ENCODE measurements at regions not wholly inside any gene's neighbourhood (a gene's known extent, or its start where the extent isn't known, plus 50 kb on each side); places are given as distances from the start of the nearest gene placed in this dataset.

DNA sequence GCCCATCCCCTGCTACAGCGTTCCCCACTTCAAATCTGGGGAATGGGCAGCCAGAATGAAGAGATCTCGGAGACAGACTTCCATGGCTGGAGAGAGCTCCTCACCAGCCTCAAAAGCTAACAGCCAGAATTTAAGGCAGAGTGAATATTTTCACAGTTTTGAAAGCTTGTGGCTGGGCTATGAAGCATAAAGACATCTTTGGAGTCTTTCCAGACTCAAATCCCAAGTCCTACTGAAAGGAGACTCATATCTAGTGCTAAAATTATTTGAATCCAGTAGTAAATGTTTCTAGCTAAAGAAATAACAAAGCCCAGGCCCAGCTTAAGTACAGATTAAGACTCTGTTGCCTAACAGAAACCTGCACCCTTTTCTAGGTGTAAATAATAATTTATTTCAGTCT is 628.4 kb upstream of the ALCAM start:
- Mint-ChIP-seq H3K4me3 (no peak overlapping the region), H3K4me1 (ENCODE audit: low read depth in 2 of 2) (no peaks in the 10 kb centered on the region), H3K27me3 (no peaks in the 10 kb centered on the region), H3K27ac (no peak overlapping the region), H3K36me3 (no peaks in the 10 kb centered on the region), H3K9me3 (peaks cover 10% of the 10 kb centered on the region)
- no peak for ATAC-seq
- DNase-seq (ENCODE audit: low spot score), result no peak

DNA sequence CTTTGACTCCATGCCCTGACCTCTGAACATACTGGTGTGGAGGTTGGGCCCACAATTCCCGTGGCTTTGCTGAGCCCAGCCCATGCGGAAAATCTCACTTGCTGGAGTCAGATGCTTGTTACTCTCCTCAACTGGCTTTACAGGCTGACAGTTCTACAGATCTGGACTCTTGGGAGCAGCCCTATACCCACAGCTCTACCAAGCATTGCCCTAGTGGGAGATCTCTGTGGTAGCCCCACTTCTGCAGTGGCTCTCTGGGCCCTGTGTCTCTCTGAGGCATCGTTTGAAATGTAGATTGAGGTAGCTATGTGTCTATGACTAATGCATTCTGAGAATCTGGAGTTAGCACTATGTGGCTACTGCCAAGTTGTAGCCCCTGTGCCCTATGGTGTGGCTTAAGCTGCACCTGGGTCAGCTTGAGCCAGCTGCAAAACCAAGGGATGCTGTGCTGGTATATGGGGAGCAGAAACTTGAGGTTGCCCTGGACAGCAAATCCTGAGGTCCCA is 625.8 kb upstream of the ALCAM start:
- H3K36me3 Mint-ChIP-seq, result no peaks in the 10 kb centered on the region
- H3K4me1 Mint-ChIP-seq (ENCODE audit: low read depth in 2 of 2), result no peaks in the 10 kb centered on the region
- no peaks in the 10 kb centered on the region for H3K27me3 Mint-ChIP-seq

DNA sequence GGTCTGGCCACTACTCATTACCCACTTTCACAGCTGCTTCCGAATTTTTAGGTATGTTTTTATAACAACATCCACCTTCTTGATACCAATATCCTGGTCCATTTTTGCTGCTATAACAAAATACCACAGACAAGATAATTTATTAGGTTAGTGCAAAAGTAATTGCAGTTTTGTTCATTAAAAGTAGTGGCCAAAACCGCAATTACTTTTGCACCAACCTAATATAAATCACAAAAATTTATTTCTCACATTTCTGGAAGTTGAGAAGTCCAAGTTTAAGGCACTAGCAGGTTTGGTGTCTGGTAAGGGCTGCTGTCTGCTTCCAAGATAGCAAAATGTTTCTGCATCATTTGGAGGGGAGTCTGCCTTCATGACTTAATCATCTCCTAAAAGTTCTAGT is 624.7 kb upstream of the ALCAM start:
- H3K9me3 Mint-ChIP-seq, result peaks cover 10% of the 10 kb centered on the region
- H3K27me3 Mint-ChIP-seq, result no peaks in the 10 kb centered on the region
- H3K4me3 Mint-ChIP-seq, result no peak overlapping the region
- H3K36me3 Mint-ChIP-seq, result no peaks in the 10 kb centered on the region
- ATAC-seq (no peak), DNase-seq (ENCODE audit: low spot score) (no peak)
- no peak overlapping the region for H3K27ac Mint-ChIP-seq
- H3K4me1 Mint-ChIP-seq (ENCODE audit: low read depth in 2 of 2), result no peaks in the 10 kb centered on the region

More for the DNA sequence above, 625.8 kb upstream of the ALCAM start:
- DNase-seq (ENCODE audit: low spot score) (no peak), ATAC-seq (no peak)
- Mint-ChIP-seq H3K9me3 (peaks cover 10% of the 10 kb centered on the region), H3K4me3 (no peak overlapping the region), H3K27ac (no peak overlapping the region)

- H3K4me3 Mint-ChIP-seq, result no peak overlapping the region
- no peaks in the 10 kb centered on the region for H3K4me1 Mint-ChIP-seq (ENCODE audit: low read depth in 2 of 2)
- DNase-seq (ENCODE audit: low spot score) (no peak), ATAC-seq (no peak)
- no peaks in the 10 kb centered on the region for H3K27me3 Mint-ChIP-seq
- no peaks in the 10 kb centered on the region for H3K36me3 Mint-ChIP-seq
- no peak overlapping the region for H3K27ac Mint-ChIP-seq
- H3K9me3 Mint-ChIP-seq, result peaks cover 14% of the 10 kb centered on the region
Measured at GRCh38 chr3:104745313-104745712, 621.4 kb upstream of the ALCAM start.

DNA sequence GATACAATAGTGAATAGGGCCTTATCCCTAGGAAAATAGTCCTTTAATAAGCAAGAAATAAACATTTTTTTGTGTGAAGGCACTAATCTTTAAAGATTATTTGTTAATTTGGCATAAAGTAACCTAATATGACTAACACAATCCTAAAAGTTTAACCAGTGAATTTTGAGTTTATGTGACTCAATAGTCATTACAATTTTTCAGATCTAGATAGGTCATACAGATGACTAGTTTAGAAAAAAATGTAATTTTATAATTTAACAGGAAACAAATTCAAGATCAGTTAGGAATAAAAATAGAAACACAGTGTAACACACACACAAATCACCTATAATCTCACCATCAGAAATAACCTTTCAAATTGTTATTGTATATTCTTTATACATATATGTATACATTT is 620.7 kb upstream of the ALCAM start:
- H3K27me3 Mint-ChIP-seq, result no peaks in the 10 kb centered on the region
- DNase-seq (ENCODE audit: low spot score) (no peak), ATAC-seq (no peak)
- no peaks in the 10 kb centered on the region for H3K4me1 Mint-ChIP-seq (ENCODE audit: low read depth in 2 of 2)
- H3K36me3 Mint-ChIP-seq, result no peaks in the 10 kb centered on the region
- H3K9me3 Mint-ChIP-seq, result peaks cover 18% of the 10 kb centered on the region
- H3K27ac Mint-ChIP-seq, result no peak overlapping the region
- H3K4me3 Mint-ChIP-seq, result no peak overlapping the region

DNA sequence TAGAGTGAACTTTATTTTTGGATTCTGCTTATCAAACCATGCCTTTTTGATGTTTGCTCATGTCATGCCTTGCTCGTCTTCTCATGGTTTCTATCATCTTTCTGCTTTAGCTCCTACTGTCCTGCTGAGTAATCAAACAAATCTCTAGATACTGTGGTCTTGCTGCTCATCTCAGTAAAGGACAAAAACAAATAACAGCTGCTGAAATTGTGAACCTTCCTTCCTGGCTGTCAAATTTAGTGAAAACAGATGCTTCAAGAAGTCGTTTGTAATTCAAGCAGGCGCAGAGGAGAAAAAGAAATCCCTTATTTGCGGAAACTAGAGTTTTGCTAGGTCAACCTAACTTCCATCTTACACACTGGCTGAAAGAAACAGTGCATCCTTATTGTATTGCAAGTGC is 616.1 kb upstream of the ALCAM start:
- no peaks in the 10 kb centered on the region for H3K27me3 Mint-ChIP-seq

DNA sequence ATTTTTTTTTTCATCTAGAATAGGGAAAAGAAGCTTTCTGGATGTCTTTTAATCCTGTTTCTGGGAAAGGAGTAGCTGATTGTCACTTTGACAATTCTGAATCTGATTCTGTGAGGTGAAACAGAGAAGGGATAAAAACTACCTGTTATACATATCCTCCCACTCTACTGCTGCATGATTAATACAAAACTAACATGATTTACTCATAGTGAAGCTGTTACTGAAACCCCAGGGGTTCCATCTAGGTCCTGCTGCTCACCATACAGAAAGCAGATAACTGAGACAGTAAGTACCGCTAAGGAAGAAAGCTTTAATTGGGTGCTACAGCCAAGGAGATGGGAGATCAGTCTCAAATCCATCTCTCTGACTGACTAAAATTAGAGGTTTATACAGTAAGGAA is 610.9 kb upstream of the ALCAM start:
- ATAC-seq, result no peak
- Mint-ChIP-seq H3K27me3 (no peaks in the 10 kb centered on the region), H3K4me1 (ENCODE audit: low read depth in 2 of 2) (no peaks in the 10 kb centered on the region), H3K27ac (no peak overlapping the region), H3K9me3 (peaks cover 7% of the 10 kb centered on the region), H3K36me3 (no peaks in the 10 kb centered on the region), H3K4me3 (no peak overlapping the region)
- DNase-seq (ENCODE audit: low spot score), result no peak

More for the DNA sequence above, 616.1 kb upstream of the ALCAM start:
- no peaks in the 10 kb centered on the region for H3K36me3 Mint-ChIP-seq
- DNase-seq (ENCODE audit: low spot score), result no peak
- no peak overlapping the region for H3K27ac Mint-ChIP-seq
- ATAC-seq, result no peak
- no peak overlapping the region for H3K4me3 Mint-ChIP-seq
- H3K9me3 Mint-ChIP-seq, result peaks cover 18% of the 10 kb centered on the region
- no peaks in the 10 kb centered on the region for H3K4me1 Mint-ChIP-seq (ENCODE audit: low read depth in 2 of 2)

GRCh38 chr3:104763007-104763406 is 603.7 kb upstream of the ALCAM start:
- Mint-ChIP-seq H3K4me3 (no peak overlapping the region), H3K27me3 (no peaks in the 10 kb centered on the region), H3K36me3 (no peaks in the 10 kb centered on the region), H3K4me1 (ENCODE audit: low read depth in 2 of 2) (no peaks in the 10 kb centered on the region), H3K9me3 (no peaks in the 10 kb centered on the region), H3K27ac (no peak overlapping the region)
- DNase-seq (ENCODE audit: low spot score) (no peak), ATAC-seq (no peak)

- no peaks in the 10 kb centered on the region for H3K27me3 Mint-ChIP-seq
- no peak for DNase-seq (ENCODE audit: low spot score)
- no peaks in the 10 kb centered on the region for H3K9me3 Mint-ChIP-seq
- H3K27ac Mint-ChIP-seq, result no peak overlapping the region
- no peaks in the 10 kb centered on the region for H3K36me3 Mint-ChIP-seq
- no peaks in the 10 kb centered on the region for H3K4me1 Mint-ChIP-seq (ENCODE audit: low read depth in 2 of 2)
- no peak overlapping the region for H3K4me3 Mint-ChIP-seq
- no peak for ATAC-seq
Measured at GRCh38 chr3:104764496-104764895, 602.2 kb upstream of the ALCAM start.

DNA sequence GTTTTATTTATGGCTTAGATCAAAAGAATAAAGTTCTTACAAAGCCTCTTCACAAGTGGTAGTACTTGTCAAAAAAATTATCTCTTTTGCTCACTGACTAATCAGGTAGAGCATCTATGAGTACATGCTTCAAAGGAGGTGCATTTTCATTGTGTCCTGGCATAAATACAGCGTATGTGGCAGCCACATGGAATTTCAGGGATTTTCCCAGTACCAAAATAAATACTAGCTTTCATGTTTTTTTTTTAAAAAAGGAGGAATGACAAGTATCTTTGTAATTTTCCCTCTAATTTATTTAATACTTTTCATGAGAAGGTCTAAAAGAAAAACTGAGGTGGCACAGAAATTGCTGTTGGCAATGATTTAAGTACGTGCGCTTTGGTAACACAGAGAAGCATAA is 597.8 kb upstream of the ALCAM start:
- Mint-ChIP-seq H3K4me1 (ENCODE audit: low read depth in 2 of 2) (no peaks in the 10 kb centered on the region), H3K9me3 (no peaks in the 10 kb centered on the region), H3K36me3 (no peaks in the 10 kb centered on the region), H3K27me3 (no peaks in the 10 kb centered on the region), H3K4me3 (no peak overlapping the region), H3K27ac (no peak overlapping the region)
- DNase-seq (ENCODE audit: low spot score) (no peak), ATAC-seq (no peak)

DNA sequence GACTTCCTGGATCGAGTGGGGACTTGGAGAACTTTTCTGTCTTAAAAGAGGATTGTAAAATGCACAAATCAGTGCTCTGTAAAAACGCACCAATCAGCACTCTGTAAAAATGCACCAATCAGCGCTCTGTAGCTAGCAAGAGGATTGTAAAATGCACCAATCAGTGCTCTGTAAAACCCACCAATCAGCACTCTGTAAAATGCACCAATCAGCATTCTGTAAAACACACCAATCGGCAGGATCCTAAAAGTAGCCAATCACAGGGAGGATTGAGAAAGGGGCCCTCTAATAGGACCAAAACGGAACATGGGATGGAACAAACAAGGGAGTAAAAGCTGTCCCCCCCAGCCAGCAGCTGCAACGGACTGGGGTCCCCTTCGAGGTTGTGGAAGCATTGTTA is 587.4 kb upstream of the ALCAM start:
- peaks cover 2% of the 10 kb centered on the region for H3K9me3 Mint-ChIP-seq
- H3K36me3 Mint-ChIP-seq, result no peaks in the 10 kb centered on the region
- H3K4me1 Mint-ChIP-seq (ENCODE audit: low read depth in 2 of 2), result no peaks in the 10 kb centered on the region

DNA sequence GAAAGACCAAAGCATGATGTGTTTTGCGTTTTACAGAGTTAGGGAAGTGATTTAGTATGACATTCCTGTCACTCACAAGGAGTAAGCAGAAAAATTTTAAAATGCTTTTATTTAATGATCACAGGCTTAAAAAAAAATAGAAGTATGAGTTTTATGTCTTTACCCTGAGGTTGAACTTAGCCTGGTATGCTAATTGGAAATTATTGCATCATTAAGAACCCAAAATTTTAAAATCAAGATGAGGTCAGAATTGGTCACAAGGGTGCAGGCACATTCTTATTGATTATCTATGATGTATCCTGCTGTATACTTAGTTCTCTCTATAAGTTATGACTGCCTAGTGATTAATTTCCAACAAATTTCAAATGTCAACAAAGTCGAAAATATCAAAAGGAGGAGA is 585.6 kb upstream of the ALCAM start:
- DNase-seq (ENCODE audit: low spot score) (no peak), ATAC-seq (no peak)
- H3K4me1 Mint-ChIP-seq (ENCODE audit: low read depth in 2 of 2), result no peaks in the 10 kb centered on the region
- H3K27me3 Mint-ChIP-seq, result no peaks in the 10 kb centered on the region
- H3K27ac Mint-ChIP-seq, result no peak overlapping the region
- peaks cover 7% of the 10 kb centered on the region for H3K9me3 Mint-ChIP-seq
- H3K4me3 Mint-ChIP-seq, result no peak overlapping the region
- H3K36me3 Mint-ChIP-seq, result no peaks in the 10 kb centered on the region

More for the DNA sequence above, 587.4 kb upstream of the ALCAM start:
- no peaks in the 10 kb centered on the region for H3K27me3 Mint-ChIP-seq
- H3K27ac Mint-ChIP-seq, result no peak overlapping the region
- DNase-seq (ENCODE audit: low spot score), result no peak
- no peak overlapping the region for H3K4me3 Mint-ChIP-seq
- no peak for ATAC-seq

GRCh38 chr3:104785947-104786346 is 580.8 kb upstream of the ALCAM start:
- H3K9me3 Mint-ChIP-seq, result peaks cover 15% of the 10 kb centered on the region

DNA sequence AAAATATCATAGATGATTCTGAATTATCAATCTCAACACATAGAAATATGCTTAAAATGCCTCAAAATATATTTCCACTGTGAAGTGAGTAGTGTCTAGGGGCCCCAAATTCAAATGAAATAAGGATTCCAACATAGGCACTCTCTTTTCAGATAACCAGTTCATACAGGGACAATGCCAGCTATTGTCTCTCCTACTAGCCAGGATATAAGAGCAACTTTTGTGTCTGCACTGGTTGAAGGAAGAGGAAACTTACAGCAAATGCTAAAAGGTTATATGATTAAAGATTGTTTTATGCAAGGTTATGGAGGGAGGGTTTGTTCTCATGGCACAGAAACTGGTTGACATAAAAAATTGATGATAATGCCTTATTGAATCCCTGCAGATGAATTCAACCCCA is 579.4 kb upstream of the ALCAM start:
- no peak for DNase-seq (ENCODE audit: low spot score)
- H3K36me3 Mint-ChIP-seq, result no peaks in the 10 kb centered on the region

More at GRCh38 chr3:104785947-104786346, 580.8 kb upstream of the ALCAM start:
- no peak for DNase-seq (ENCODE audit: low spot score)
- Mint-ChIP-seq H3K4me1 (ENCODE audit: low read depth in 2 of 2) (no peaks in the 10 kb centered on the region), H3K36me3 (no peaks in the 10 kb centered on the region), H3K27me3 (no peaks in the 10 kb centered on the region), H3K4me3 (no peak overlapping the region), H3K27ac (no peak overlapping the region)
- ATAC-seq, result no peak

DNA sequence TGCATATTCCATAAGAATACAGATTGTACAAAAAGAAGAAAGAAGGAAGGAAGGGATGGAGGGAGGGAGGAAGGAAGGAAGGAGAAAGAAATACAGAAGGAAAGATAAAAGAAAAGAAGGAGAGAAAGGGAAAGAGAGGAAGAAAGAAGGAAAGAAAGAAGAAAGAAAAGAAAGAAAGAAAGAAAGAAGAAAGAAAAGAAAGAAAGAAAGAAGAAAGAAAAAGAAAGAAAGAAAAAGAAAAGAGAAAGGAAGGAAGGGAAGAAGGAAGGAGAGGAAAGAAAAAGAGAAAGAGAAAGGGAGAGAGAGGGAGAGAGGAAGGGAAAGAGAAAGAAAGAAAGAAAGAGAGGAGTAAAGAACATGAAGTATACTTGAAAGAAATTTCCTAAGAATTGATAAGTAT is 577.9 kb upstream of the ALCAM start:
- Mint-ChIP-seq H3K9me3 (peaks cover 15% of the 10 kb centered on the region), H3K36me3 (no peaks in the 10 kb centered on the region), H3K4me3 (no peak overlapping the region), H3K27me3 (no peaks in the 10 kb centered on the region), H3K4me1 (ENCODE audit: low read depth in 2 of 2) (no peaks in the 10 kb centered on the region), H3K27ac (no peak overlapping the region)
- ATAC-seq (no peak), DNase-seq (ENCODE audit: low spot score) (no peak)

More for the DNA sequence above, 579.4 kb upstream of the ALCAM start:
- Mint-ChIP-seq H3K4me3 (no peak overlapping the region), H3K9me3 (peaks cover 15% of the 10 kb centered on the region), H3K4me1 (ENCODE audit: low read depth in 2 of 2) (no peaks in the 10 kb centered on the region), H3K27ac (no peak overlapping the region), H3K27me3 (no peaks in the 10 kb centered on the region)
- no peak for ATAC-seq
